Natural killer cell (primary cell): ENCODE measurements at regions not wholly inside any gene's neighbourhood (a gene's known extent, or its start where the extent isn't known, plus 50 kb on each side); places are given as distances from the start of the nearest gene placed in this dataset.

Source experiments
- ATAC-seq, 3 donors: fragments of 150-1000 bp in 2 of 3; fragments of 200-7000 bp in 1 of 3; cut with Tn5 transposase; 1 replicate in 1 of 3; 2 replicates in 2 of 3; pipeline ENCODE4 v1.10.0; 2021; ENCODE audit warnings: mild to moderate bottlenecking in 2 of 3, moderate library complexity in 2 of 3
- DNase-seq, 2 donors: peaks; one replicate each; pipeline versions ENCODE4 v3.0.0 to v3.0.0-alpha.2; 2013 to 2021; ENCODE audit warnings: mixed read lengths in 1 of 2
- H3K27ac ChIP-seq: one replicate; pipeline ENCODE4 v1.5.1; 2013; ENCODE audit warnings: mild to moderate bottlenecking, low read length
- H3K27me3 ChIP-seq: one replicate; pipeline ENCODE4 v1.6.1; 2013; ENCODE audit warnings: low read length; ENCODE audit not compliant: control insufficient read depth, insufficient read depth
- H3K36me3 ChIP-seq: one replicate; pipeline ENCODE4 v1.6.1; 2013; ENCODE audit warnings: low read length; ENCODE audit not compliant: control insufficient read depth, insufficient read depth
- H3K4me1 ChIP-seq: one replicate; pipeline ENCODE4 v1.6.1; 2013; ENCODE audit warnings: low read length; ENCODE audit not compliant: control insufficient read depth, insufficient read depth
- H3K4me3 ChIP-seq: one replicate; pipeline ENCODE4 v1.5.1; 2013; ENCODE audit warnings: low read length
- H3K9me3 ChIP-seq: one replicate; pipeline ENCODE4 v1.6.1; 2013; ENCODE audit warnings: low read length; ENCODE audit not compliant: control insufficient read depth, insufficient read depth
- H3K27ac Mint-ChIP-seq, 2 donors: one replicate each; pipeline ENCODE4 v1.8.0; 2022; ENCODE audit warnings: mild to moderate bottlenecking in 2 of 2, mixed read lengths in 2 of 2, moderate library complexity in 1 of 2
- H3K27me3 Mint-ChIP-seq, 2 donors: one replicate each; pipeline ENCODE4 v1.8.0; 2022; ENCODE audit warnings: low read depth in 2 of 2, mixed read lengths in 2 of 2
- H3K36me3 Mint-ChIP-seq: one replicate; pipeline ENCODE4 v1.8.0; 2022; ENCODE audit warnings: mixed read lengths
- H3K4me1 Mint-ChIP-seq, 2 donors: one replicate each; pipeline ENCODE4 v1.8.0; 2022; ENCODE audit warnings: mixed read lengths in 2 of 2
- H3K4me3 Mint-ChIP-seq: one replicate; pipeline ENCODE4 v1.8.0; 2022; ENCODE audit warnings: mild to moderate bottlenecking, moderate library complexity, mixed read lengths
- H3K9me3 Mint-ChIP-seq, 2 donors: one replicate each; pipeline ENCODE4 v1.8.0; 2022; ENCODE audit warnings: mixed read lengths in 2 of 2
- CTCF ChIP-seq: fragments of 200-600 bp; IDR thresholded peaks from one replicate; pipeline ENCODE4 v1.8.0; 2022; ENCODE audit warnings: antibody characterized with exemption
- WGBS: methylation state at CpG from one replicate; pipeline ENCODE4 v1.1.7; 2013; ENCODE audit warnings: missing lambda C conversion rate; ENCODE audit not compliant: insufficient coverage; 5-methylcytosine and 5-hydroxymethylcytosine counted together
- intact Hi-C: fragments of 100-400 bp; cut with micrococcal nuclease; formaldehyde crosslinking; loops from one replicate; pipeline ENCODE4 v1.14.2; 2022

- Histone ChIP-seq H3K9me3 (no peaks in the 10 kb centered on the region), H3K36me3 (no peaks in the 10 kb centered on the region), H3K4me1 (no peaks in the 10 kb centered on the region), H3K4me3 (no peak overlapping the region), H3K27ac (no peak overlapping the region), H3K27me3 (no peaks in the 10 kb centered on the region)
- Mint-ChIP-seq H3K9me3 (no peaks in the 10 kb centered on the region), H3K4me1 (no peaks in the 10 kb centered on the region), H3K4me3 (no peak overlapping the region), H3K27me3 (no peaks in the 10 kb centered on the region), H3K36me3 (no peaks in the 10 kb centered on the region), H3K27ac (no peak overlapping the region)
- ATAC-seq = no peak
- no peak for TF ChIP-seq CTCF
- 76% methylated on average over 1 of the region's 1 CpG for WGBS
- intact Hi-C loops = no loop called here
- DNase-seq = no peak
Measured at GRCh38 chr3:168443965-168444364, 348.2 kb upstream of the GOLIM4 start.

- Histone ChIP-seq H3K4me3 (no peak overlapping the region), H3K4me1 (no peaks in the 10 kb centered on the region), H3K9me3 (no peaks in the 10 kb centered on the region), H3K27ac (no peak overlapping the region), H3K36me3 (no peaks in the 10 kb centered on the region), H3K27me3 (no peaks in the 10 kb centered on the region)
- intact Hi-C loops = no loop called here
- no peak for TF ChIP-seq CTCF
- Mint-ChIP-seq H3K4me1 (no peaks in the 10 kb centered on the region), H3K27me3 (no peaks in the 10 kb centered on the region), H3K9me3 (no peaks in the 10 kb centered on the region), H3K36me3 (no peaks in the 10 kb centered on the region), H3K4me3 (no peak overlapping the region), H3K27ac (no peak overlapping the region)
- ATAC-seq (no peak), DNase-seq (no peak)
- WGBS = no CpG with 5 or more reads among the region's 2 CpGs
Measured at GRCh38 chr3:168442502-168442901, 346.8 kb upstream of the GOLIM4 start.

- no peaks in the 10 kb centered on the region for H3K27me3 ChIP-seq
- no peak for TF ChIP-seq CTCF
- H3K36me3 Mint-ChIP-seq = no peaks in the 10 kb centered on the region
- H3K27ac Mint-ChIP-seq = no peak overlapping the region
- no peak for DNase-seq
- H3K9me3 ChIP-seq = no peaks in the 10 kb centered on the region
- no peak overlapping the region for H3K4me3 ChIP-seq
- peaks cover 5 to 6% of the 10 kb centered on the region in 2 donors for H3K9me3 Mint-ChIP-seq
- H3K36me3 ChIP-seq = no peaks in the 10 kb centered on the region
- intact Hi-C loops = no loop called here
- ATAC-seq = peak in 1 of 3 donors; percentile 50
- no peaks in the 10 kb centered on the region for H3K4me1 ChIP-seq
- H3K27ac ChIP-seq = no peak overlapping the region
- H3K4me3 Mint-ChIP-seq = no peak overlapping the region
- 84% methylated on average over 1 of the region's 1 CpG for WGBS
- no peaks in the 10 kb centered on the region for H3K4me1 Mint-ChIP-seq
- no peaks in the 10 kb centered on the region for H3K27me3 Mint-ChIP-seq
Measured at GRCh38 chr3:168436245-168436724, 340.6 kb upstream of the GOLIM4 start.

- H3K36me3 ChIP-seq = no peaks in the 10 kb centered on the region
- no peak overlapping the region for H3K4me3 ChIP-seq
- Mint-ChIP-seq H3K36me3 (no peaks in the 10 kb centered on the region), H3K27ac (no peak overlapping the region), H3K4me1 (no peaks in the 10 kb centered on the region), H3K27me3 (no peaks in the 10 kb centered on the region), H3K9me3 (peaks cover 5 to 6% of the 10 kb centered on the region in 2 donors), H3K4me3 (no peak overlapping the region)
- no peak for DNase-seq
- WGBS = no CpG with 5 or more reads among the region's 2 CpGs
- TF ChIP-seq CTCF = no peak
- H3K9me3 ChIP-seq = no peaks in the 10 kb centered on the region
- no peaks in the 10 kb centered on the region for H3K4me1 ChIP-seq
- no peak overlapping the region for H3K27ac ChIP-seq
- H3K27me3 ChIP-seq = no peaks in the 10 kb centered on the region
- ATAC-seq = no peak
- intact Hi-C loops = no loop called here
Measured at GRCh38 chr3:168431491-168431890, 335.8 kb upstream of the GOLIM4 start.
